ENCODE measurements at regions not wholly inside any gene's neighbourhood (a gene's known extent, or its start where the extent isn't known, plus 50 kb on each side); places are given as distances from the start of the nearest gene placed in this dataset.

- no peak for DNase-seq (ENCODE audit: low read depth, low spot score)
- no peak for TF ChIP-seq CTCF (IDR thresholded peaks at IDR 0.05; ENCODE audit: insufficient read depth, low read length, missing control alignments)
- H3K4me3 ChIP-seq (ENCODE audit: low read depth, low read length) = no peak overlapping the region
- POLR2A ChIA-PET = no interaction called here
- CTCF ChIA-PET = no interaction called here
These were observed 477.0 kb downstream of the GBA3 start for GRCh38 chr4:23169608-23170311.

GRCh38 chr4:23166919-23167318, 474.2 kb downstream of the GBA3 start:
- DNase-seq (ENCODE audit: low read depth, low spot score) = no peak
- POLR2A ChIA-PET = no interaction called here
- TF ChIP-seq CTCF (IDR thresholded peaks at IDR 0.05; ENCODE audit: insufficient read depth, low read length, missing control alignments) = no peak
- no peak overlapping the region for H3K4me3 ChIP-seq (ENCODE audit: low read depth, low read length)
- CTCF ChIA-PET = no interaction called here

- POLR2A ChIA-PET = no interaction called here
- H3K4me3 ChIP-seq (ENCODE audit: low read depth, low read length) = no peak overlapping the region
- no peak for TF ChIP-seq CTCF (IDR thresholded peaks at IDR 0.05; ENCODE audit: insufficient read depth, low read length, missing control alignments)
- DNase-seq (ENCODE audit: low read depth, low spot score) = no peak
- CTCF ChIA-PET = no interaction called here
These were observed 473.7 kb downstream of the GBA3 start for GRCh38 chr4:23166407-23166806.

- ChIA-PET CTCF (no interaction called here), POLR2A (no interaction called here)
- TF ChIP-seq CTCF (IDR thresholded peaks at IDR 0.05; ENCODE audit: insufficient read depth, low read length, missing control alignments) = no peak
- DNase-seq (ENCODE audit: low read depth, low spot score) = no peak
- no peak overlapping the region for H3K4me3 ChIP-seq (ENCODE audit: low read depth, low read length)
These were observed 472.9 kb downstream of the GBA3 start for GRCh38 chr4:23165669-23166068.

GRCh38 chr4:23163647-23164436, 471.1 kb downstream of the GBA3 start:
- no peak for DNase-seq (ENCODE audit: low read depth, low spot score)
- no peak for TF ChIP-seq CTCF (IDR thresholded peaks at IDR 0.05; ENCODE audit: insufficient read depth, low read length, missing control alignments)
- ChIA-PET POLR2A (no interaction called here), CTCF (no interaction called here)
- no peak overlapping the region for H3K4me3 ChIP-seq (ENCODE audit: low read depth, low read length)

GRCh38 chr4:23162275-23162674, 469.5 kb downstream of the GBA3 start:
- no peak for DNase-seq (ENCODE audit: low read depth, low spot score)
- no peak overlapping the region for H3K4me3 ChIP-seq (ENCODE audit: low read depth, low read length)
- ChIA-PET POLR2A (no interaction called here), CTCF (no interaction called here)
- no peak for TF ChIP-seq CTCF (IDR thresholded peaks at IDR 0.05; ENCODE audit: insufficient read depth, low read length, missing control alignments)

All from AG04449 (cell line).